GM19043 (cell line): ENCODE measurements at regions not wholly inside any gene's neighbourhood (a gene's known extent, or its start where the extent isn't known, plus 50 kb on each side); places are given as distances from the start of the nearest gene placed in this dataset.

Experiments used
- ATAC-seq: cut with Tn5 transposase; IDR thresholded peaks from one replicate; pipeline ENCODE4 v1.9.1; 2021; ENCODE audit warnings: low read depth; ENCODE audit not compliant: unreplicated experiment

DNA sequence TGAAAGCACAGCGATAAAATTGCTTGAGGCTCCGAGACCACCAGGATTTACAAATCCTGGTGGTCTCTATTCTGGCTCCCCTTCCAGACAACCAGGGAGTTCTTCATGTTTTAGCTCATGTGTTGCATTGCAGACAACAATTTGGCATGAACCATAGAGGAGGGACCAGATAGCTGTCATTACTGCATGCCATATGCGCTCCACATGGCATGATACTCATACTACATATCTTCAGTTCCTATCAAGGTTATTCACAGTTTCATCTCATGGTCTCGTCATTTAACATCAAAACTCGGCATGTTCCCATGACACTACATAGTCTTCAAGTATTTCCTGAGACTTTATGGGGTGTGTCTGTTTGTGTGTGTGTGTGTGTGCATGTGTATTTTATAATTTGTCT is 220.3 kb downstream of the OR13H1 start:
- no peak for ATAC-seq

DNA sequence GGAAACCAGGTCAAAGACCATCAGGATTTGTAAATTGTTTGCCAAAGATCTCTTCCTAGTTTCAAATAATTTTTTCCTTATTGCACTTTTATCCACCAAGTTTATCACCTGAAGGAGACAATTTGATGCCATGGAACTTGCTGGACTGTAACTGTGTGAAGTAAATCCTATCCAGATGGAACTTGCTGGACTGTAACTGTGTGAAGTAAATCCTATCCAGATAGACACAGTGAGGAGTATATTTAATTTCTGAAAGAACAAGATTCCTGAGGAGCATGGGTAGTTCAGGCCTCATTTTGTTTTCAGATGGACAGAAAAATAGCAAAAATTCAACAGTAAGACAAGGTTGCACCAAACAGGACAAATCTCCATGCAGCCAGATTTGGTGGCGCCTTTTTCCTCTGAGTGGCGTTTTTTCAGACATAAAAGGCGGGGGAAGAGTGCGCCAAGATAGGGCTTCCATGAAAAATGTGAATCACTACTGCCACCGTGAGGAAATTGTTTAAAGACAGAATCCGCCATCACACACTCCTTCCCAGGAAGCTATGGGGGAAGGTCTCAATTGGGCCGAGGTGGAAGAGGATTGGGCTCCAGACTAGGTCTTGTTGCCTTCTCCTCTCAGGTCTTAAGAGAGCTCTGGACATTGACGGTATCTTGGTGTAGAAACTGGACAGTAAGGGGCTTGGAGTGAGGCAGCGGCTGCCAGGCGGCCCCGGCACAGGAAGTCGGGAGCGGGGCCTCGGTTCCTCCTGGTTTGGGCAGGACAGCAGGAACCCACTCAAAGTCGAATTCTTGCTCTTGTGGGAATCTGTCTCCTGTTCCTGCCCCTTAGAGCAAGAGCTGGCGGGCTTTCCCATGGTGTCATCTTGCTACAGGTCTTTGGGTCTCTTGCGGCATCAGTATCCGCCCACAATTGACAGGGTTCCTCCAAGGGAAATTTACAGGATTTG is 234.7 kb downstream of the OR13H1 start:
- ATAC-seq, result no peak

DNA sequence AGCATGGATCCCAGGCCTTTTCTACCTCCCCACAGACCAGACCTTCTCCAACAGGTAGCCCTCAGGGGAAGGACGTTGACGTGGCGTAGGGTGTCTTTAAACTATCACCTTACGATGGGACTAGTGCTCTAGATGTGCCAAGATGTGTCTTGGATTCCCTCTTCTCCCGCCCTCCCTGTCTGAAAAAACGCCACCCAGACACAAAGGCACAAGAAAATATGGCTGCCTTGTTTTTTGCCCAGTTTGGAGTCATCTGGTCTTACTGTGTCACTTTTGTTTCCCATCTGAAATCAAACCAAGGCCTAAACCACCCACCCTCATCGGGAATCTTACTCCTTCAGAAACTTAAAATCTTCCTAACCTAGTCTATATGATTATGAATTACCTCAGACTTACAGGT is 235.4 kb downstream of the OR13H1 start:
- ATAC-seq, result no peak

- no peak for ATAC-seq
Measured at GRCh38 chrX:131779741-131780140, 235.9 kb downstream of the OR13H1 start.

GRCh38 chrX:131782646-131783045 is 238.8 kb downstream of the OR13H1 start:
- no peak for ATAC-seq

- ATAC-seq, result no peak
Measured at GRCh38 chrX:131783555-131784308, 239.4 kb upstream of the STK26 start.

DNA sequence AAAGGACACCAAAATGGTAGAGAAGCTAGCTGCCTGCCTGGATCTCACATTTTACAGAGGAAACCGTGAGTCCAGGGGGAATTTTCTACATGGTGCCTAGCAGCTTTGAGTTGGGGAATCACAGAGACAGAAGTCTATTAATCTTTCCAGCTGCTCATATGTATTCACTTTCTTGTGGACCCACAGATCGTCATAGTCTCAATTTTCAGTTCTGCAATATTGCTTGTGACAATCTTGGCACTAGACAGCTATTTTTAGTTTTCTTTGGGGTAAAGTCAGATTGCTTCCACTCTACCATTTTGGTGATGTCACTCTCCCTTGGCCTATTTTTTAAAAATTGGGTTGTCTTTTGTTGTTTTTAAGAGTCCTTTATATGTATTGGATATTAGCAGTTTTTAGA is 233.4 kb upstream of the STK26 start:
- ATAC-seq, result no peak

DNA sequence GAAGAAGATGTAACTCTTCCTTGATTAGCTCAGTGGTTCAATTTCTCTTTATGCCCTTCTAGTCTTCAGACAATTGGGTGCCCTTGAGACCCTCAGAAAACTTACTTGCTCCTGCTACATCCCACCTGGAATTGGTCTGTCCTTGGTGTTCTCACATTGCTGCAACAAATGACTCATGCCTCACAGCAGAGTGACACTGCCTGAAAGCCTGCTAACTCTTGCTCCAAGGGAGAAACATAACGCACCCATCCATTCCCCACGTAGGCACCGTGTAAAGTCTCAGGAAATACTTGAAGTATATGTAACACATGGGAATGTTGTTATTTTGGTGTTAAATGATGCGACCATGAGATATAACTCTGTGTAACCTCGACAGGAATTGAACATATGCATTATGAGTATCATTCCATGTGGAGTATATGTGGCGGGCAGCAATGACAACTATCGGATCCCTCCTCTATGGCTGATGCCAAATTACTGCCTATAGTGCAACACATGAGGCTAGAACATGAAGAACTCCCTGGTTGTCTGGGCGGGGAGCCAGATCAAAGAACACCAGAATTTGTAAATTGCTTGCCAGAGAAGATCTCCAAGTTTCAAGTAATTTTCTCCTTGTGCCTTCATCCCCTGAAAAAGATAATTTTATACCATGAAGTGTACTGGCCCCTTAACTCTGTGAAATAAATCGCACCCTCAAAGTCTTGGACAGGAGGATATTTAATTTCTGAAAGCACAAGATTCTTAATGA is 231.3 kb upstream of the STK26 start:
- ATAC-seq, result no peak

DNA sequence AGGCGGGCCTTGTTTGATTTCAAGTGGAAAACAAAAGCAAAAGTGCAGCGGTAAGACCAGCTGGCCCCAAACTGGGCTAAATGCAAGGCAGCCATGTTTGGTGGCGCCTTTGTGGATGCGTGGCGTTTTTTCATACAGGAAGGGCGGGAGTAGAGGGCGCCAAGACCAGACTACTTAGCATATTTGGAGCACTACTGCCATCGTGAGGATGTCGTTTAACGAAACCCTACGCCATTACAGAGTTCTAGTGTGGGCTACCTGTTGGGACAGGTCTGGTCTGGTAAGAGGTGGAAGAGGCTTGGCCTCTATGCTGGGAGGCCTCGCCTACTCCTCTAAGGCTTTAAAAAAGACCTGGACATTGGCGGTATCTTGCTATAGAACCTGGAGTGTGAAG is 230.7 kb upstream of the STK26 start:
- ATAC-seq, result no peak

GRCh38 chrX:131792789-131793462 is 230.2 kb upstream of the STK26 start:
- no peak for ATAC-seq

DNA sequence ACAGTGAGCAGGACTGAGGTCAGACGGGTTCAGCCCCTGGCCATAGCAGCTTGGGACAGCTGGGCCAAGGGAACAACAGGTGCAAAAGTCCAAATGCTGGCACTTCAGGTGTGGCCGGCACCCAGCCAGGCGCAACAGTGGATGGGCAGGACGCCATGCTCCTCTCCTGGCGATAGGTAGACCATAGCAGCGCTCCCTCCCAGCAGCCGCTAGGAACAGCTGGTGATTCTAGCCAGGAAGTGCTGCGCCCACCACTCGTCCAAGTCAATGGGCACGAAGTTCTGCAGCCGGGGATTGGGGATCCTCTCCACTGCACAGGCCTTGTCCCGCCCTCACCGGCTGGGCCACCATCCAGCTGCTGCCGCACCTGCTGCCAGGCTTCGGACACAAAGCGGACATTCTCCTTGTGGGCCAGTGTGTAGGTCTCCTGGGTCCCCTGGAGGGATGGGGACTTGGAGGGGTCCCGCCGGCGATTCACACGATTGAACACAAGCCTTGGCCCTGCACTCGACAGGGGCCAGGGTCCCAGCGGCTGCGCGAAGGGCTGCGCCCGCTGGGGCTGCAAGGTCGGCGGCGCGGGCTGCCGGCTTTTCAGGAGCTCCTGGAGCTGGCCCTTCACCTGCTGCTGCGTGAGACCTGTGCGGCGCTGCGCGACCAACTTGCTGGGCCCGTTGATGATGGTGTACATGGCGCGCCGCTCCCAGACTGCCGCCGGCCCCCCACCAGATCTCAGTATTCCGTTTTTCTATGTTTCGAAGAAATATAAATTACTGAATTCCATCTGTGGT is 227.5 kb upstream of the STK26 start:
- ATAC-seq, result no peak

DNA sequence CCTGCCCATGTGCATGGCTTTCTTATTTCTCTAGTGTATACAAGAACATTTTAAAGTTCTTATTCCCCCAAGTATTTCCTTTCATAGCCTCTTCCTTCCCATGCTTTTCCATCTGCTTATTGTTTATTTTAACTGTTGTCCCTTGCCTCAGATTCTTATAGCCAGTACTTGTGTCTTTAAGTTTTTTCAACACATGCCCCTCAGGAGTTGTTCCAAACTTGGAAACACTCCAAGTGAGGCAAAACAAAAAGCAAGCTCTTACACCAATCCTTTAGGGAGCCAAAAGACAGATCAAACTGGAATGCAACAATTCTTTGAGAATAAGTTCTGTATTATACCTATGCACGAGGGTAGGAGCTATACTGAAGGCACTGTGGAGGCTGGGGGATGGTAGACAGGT is 222.0 kb upstream of the STK26 start:
- no peak for ATAC-seq

DNA sequence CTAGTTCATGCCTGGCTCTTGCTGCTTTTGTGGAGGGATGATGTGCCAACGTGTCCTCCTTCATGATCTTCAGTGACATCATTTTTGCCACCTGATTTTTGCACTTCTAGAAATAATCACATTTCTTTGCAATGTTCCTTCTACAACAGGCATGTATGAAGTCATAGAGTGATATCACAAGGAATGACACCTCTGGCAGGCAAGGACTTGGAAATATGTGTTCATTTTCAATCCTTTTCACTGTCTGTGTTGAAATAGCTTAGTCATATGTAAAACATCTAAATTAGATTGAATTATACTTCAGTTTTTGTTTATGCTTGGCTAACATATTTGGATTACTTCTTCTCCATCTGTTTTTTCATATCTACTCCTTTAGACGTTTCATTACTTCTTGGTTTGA is 221.2 kb upstream of the STK26 start:
- ATAC-seq, result no peak

DNA sequence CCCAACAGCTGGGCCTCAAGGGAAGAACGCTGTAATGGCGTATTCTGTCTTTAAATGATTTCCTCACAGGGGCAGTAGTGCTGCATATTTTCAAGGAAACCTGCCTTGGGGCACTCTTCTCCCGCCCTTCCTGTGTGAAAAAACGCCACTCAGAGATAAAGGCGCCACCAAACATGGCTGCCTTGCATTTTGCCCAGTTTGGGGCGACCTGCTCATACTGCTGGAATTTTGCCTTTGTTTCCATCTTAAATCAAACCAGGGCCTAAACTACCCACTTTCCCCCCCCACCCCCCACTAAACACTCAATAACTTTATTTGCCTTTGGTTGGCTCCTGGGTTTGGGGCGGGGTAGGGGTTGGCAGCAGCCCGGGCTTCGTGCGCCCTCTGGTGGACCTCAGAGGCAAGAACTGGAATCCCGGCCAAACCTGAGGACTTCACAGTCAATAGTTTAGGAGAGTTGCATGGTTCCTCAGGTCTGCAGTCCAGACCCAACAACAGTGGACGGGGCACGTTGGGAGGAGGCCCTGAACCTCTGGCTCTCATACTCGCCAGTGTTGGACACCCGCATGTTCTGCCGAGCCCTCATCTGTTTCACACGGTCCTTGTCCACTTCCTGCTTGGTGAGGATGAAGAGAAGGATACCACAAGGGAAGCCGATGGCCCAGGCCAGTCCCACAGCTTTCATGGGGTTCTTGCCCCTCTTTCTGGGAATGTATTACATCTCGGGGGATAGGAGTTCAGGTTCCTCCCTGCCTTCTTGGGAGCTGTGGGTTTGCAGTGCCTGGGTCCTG is 220.1 kb upstream of the STK26 start:
- no peak for ATAC-seq

DNA sequence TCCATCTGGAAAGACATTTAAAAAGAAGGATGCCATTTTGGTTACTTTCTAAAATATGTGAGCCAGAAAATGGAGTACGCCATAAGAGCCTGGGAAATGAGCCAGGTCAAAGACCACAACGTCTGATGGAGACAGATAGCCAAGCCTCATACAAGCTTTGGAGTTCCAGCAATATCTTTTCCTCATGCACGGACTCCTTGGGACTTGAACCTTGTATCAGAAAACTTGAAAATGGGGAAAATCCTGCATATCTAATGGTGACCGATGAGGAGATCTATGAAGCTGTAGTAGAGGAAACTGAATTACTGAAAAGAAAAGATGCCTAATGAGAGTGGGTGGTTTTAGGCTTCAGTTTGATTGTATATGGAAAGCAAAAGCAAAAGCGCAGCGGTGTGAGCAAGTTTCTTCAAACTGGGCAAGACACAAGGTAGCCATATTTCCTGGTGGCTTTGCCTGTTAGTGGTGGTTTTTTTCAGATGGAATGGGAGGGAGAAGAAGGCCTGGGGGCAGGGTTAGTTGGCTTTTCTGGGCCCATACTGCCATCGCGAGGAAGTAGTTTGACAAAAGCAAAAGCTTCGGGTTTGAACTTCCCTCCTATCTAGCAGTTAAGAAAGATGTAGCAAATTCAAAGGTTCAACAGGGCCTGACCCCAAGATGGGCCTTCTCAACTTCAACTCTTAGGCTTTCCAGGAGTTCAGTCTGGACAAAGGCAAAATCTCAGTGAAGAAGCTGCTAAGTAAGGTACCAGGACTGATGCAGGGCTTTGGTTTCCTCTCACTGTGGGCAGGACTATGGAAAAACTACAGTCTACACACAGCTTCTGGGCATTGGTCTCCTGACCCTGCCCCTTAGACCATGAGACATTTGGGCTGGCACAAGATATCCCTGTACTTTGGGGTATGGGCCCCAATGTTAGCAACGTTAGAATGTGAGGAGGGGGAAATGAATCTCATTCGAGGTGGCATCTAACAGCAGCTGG is 210.0 kb upstream of the STK26 start:
- peak; percentile 88 for ATAC-seq

DNA sequence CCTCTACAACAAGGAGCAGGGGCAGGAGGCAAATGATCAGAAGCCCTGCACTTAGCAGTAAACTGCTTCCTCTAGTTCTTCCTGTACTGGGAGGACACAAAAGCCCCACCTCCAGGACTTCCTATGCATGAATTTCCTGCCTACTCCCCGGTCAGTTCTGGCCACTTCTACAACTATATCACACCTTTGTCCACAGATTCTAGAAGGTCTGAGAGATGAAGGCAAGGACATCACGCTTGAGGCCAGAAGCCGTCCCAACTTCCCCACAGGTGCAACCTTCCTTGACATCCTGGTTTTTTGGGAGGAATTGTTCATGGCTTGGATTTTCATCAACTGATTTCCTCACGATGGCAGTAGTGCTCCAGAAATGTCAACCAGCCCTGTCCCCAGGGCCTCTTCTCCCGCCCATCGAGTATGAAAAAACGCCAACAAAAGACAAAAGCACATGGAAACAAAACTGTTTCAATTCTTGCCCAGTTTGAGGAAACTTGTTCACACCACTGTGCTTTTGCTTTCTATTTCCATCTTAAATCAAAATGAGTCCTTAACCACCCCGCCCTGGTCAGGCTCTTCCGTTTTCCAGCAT is 206.5 kb upstream of the STK26 start:
- no peak for ATAC-seq

DNA sequence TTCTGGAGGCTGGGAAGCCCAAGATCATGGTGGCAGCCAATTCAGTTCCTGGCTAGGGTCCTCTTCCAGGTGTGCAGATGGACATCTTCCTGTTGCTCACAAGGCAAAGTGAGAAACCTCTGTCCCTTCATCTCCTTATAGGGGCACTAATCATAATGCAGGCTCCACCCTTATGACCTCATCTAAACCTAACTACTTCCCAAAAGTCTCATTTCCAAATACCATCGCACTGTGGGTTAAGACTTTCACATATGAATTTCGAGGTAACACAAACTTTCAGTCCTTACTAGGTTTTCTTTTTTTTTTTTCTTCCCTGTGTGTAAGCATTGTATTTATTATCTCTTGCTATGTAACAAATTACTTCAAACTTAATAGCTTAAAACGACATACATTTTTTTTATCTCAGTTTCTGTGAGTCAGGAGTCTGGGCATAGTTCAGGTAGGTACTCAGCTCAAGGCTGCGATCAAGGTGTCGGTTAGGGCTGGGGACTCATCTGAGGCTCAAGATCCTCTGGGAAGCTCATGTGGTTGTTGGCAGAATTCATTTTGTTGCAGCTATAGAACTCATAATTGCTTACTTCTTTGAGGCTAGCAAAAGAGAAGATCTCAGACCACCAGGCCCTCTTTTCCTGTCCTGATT is 204.7 kb upstream of the STK26 start:
- no peak for ATAC-seq
